ENCODE measurements at regions not wholly inside any gene's neighbourhood (a gene's known extent, or its start where the extent isn't known, plus 50 kb on each side); places are given as distances from the start of the nearest gene placed in this dataset.

GRCh38 chr3:102178817-102179216 lies 256.0 kb upstream of the ZPLD1 start:
- no peak for DNase-seq

GRCh38 chr3:102179326-102180177 lies 255.3 kb upstream of the ZPLD1 start:
- no peak for DNase-seq

GRCh38 chr3:102180280-102180931 lies 254.4 kb upstream of the ZPLD1 start:
- no peak for DNase-seq

- no peak for DNase-seq
Measured at GRCh38 chr3:102181175-102181920, 253.5 kb upstream of the ZPLD1 start.

DNA sequence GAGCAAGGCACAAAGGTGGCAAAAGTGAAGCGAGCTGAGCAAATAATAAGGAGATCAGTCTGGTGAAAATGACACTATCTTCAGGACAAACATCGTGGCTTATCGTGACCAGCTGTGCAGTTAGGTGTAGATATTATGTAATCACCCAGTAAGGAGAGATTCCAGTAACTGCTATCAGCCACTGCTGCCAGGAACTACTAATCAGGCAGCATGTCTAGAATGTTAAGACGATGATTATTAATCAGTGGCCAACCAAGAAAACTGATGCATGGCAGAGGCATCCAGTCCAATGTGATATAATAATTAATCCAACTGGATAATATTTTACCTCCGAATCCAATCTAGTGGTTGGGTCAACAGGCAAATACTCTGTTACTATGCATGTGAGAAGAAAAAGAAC lies 252.7 kb upstream of the ZPLD1 start:
- no peak for DNase-seq

- DNase-seq, result no peak
Measured at GRCh38 chr3:102183186-102183585, 251.6 kb upstream of the ZPLD1 start.

DNA sequence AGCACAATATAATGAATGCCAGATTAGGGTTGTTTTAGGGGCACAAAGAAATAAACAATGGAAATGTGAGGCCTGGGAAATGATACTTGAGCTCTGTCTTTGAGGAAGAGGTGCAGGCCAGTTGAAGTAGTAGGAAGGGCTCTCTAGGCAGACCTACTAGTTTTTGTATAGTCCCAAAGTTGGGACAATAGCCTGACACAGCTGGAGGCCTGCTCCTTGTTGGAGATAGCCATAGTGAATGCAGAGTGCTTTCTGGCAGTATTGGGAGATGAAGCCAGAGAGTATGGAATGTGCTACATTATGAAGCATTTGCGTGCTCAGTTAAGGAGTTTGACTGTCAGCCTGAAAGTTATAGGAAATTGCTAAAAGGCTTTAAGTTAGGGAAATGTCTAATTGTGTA lies 251.2 kb upstream of the ZPLD1 start:
- DNase-seq, result no peak

- DNase-seq, result no peak
Measured at GRCh38 chr3:102189541-102189940, 245.3 kb upstream of the ZPLD1 start.

GRCh38 chr3:102189956-102190723 lies 244.7 kb upstream of the ZPLD1 start:
- no peak for DNase-seq

DNA sequence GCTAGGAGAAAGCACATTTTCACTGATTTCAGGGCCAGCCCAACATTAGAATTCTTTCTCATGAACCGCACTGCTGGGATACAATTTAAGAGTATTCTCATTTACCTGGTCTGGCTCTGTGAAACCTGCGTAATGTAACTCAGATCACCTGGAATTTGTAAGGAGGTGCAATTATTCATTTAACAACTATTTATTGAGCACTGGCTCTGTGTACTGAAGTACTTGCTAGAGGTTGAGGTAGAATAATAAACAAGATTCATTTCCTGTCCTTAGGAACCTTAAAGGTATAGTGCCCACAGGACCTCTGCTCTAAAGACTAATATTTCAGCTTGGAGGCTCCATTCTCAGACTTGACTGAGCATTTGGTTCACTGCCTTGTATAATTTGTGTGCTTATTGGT lies 242.2 kb upstream of the ZPLD1 start:
- DNase-seq, result no peak

DNA sequence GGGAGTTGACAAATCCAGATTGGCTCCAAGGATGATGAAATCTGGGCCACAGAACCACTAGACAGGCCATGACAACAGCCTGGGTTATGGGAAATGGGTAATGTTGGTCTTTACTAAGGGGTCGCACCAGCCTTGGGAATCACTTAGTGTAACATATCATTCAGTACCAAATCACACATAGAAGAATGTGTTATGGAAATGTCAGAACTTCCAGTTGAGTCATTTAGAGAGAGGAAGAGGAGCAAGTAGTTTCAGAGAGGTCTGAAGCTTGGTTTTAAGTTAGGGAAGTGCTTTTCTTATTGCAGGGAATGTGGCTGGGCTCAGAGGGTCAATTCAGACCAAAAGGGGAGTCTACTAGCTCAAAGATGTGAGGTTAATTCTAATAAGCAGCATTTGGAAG lies 241.6 kb upstream of the ZPLD1 start:
- DNase-seq, result no peak

GRCh38 chr3:102194001-102194400 lies 240.8 kb upstream of the ZPLD1 start:
- DNase-seq, result no peak

DNA sequence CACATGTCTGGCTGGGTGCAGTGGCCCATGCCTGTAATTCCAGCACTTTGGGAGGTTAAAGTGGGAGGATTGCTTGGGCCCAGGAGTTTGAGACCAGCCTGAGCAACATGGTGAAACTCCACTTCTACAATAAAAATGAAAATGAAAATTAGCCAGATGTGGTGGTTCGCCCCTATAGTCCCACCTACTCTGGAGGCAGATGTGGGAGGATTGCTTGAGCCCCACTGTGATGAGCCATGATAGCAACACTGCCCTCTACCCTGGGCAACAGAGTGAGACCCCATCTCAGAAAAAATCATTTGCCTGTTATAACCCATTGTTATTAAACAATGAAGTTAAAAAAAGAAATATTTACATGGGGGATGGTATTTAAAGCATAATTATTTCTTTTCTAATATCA lies 240.1 kb upstream of the ZPLD1 start:
- DNase-seq, result no peak

GRCh38 chr3:102195198-102195948 lies 239.4 kb upstream of the ZPLD1 start:
- DNase-seq, result no peak

GRCh38 chr3:102200126-102200525 lies 234.7 kb upstream of the ZPLD1 start:
- no peak for DNase-seq

- no peak for DNase-seq
Measured at GRCh38 chr3:102200560-102200959, 234.3 kb upstream of the ZPLD1 start.

DNA sequence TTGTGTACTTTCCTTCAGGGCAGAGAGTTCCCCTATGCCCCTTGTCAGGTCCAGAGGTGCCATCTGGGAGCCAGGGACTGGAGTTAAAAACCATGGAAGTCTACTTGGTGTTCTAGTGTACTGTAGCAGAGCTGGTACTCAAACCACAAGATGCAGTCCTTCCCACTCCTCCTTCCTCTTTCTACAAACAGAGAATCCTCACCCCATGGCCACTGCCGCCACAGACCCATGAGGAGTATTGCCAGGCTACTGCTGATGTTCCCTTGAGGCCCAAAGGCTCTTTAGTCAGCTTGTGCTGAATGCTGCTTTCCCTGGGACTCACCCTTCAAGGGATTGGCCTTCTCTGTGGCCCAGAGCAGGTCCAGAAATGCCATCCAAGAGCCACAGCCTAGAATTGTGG lies 229.2 kb upstream of the ZPLD1 start:
- peak in 2 of 58 donors; percentile 3 to 16 for DNase-seq

DNA sequence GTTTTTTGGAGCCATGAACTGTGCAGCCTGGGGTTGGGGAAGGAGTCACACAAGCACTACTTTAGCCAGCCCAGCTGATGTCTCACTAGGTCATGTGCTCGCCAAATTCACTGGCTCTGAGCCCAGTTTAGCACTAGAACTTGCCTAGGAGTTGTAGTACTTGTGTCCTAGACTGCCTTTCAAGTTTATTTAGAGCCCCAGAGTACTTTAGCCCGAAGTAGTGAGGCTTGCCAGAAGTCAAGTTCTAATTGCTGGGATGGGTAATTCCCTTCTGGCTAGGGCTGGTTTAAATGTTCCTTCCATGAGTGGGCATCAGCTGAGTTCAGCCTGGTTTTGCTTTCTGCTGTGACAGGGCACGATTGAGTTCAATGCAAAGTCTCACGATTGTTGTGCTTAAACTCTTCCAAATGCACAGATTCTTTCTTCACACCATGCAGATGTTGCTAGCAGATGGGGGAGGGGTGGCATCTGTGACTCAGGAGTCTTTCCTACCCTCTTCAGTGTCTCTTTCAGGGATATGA lies 228.2 kb upstream of the ZPLD1 start:
- no peak for DNase-seq

DNA sequence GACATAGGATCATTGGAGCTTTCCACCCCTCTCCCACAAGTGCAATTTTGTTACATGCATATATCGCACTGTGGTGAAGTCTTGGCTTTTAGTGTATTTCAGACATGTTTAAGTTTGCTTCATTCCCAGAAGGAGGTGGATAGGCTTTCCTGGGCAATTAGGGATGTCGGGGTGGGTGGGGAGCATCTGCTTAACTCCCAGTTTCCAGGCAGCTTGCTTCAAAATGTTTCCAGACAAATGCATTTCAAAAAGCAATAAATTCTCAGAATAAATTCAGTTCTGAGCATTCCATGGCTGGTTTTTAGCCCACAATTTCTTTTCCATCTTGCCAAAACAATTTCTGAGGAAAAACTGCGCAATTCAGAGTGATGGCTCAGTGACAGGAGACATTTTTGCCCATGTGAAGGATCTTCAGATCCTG lies 227.7 kb upstream of the ZPLD1 start:
- peak in 8 of 58 donors; percentile 7 to 38 (median 19) for DNase-seq

GRCh38 chr3:102215166-102215565 lies 219.6 kb upstream of the ZPLD1 start:
- no peak for DNase-seq
